ENCODE measurements at regions not wholly inside any gene's neighbourhood (a gene's known extent, or its start where the extent isn't known, plus 50 kb on each side); places are given as distances from the start of the nearest gene placed in this dataset.

DNA sequence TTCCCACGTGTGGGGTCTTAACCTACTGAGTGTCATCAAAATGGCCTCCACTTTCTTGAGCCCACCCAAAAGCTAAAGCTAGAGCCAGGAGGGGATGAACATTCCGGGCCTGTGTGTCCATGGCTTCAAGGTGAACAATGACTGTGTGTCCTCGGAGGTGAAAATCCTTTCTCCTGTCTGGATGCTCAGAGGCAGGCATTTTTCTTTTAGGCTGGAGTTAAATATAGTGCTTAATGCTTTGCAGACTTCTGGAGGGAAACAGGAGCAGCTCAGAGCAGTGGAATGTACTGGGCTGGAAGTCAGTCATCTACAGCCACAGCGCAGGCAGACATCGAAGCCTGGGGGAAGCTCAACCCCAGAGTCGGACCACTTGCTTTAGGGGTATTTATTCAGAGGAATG, 68.6 kb upstream of the TMEM45B start:
- WGBS (ENCODE audit: extremely low coverage, insufficient read length, low lambda C conversion rate) = no CpG with 5 or more reads among the region's 6 CpGs
- Mint-ChIP-seq H3K36me3 (ENCODE audit: insufficient read depth in 1 of 3, low read depth in 3 of 3) (no peaks in the 10 kb centered on the region), H3K4me1 (peaks cover 4% of the 10 kb centered on the region in 2 experiments; a peak in 3 of 4 replicates), H3K27ac (peak overlapping the region in 1 of 3 experiments; percentile 48; a peak in 1 of 7 replicates), H3K9me3 (no peaks in the 10 kb centered on the region; a peak in 1 of 5 replicates), H3K4me3 (no peak overlapping the region), H3K27me3 (ENCODE audit: low read depth) (peaks cover 33% of the 10 kb centered on the region)
- Histone ChIP-seq H2BK15ac (ENCODE audit: low read depth, low read length) (no peak overlapping the region), H4K91ac (ENCODE audit: insufficient read length, low read depth, low read length) (no peak overlapping the region), H2BK5ac (ENCODE audit: insufficient read length, low read length) (no peak overlapping the region), H3K9ac (ENCODE audit: extremely low read depth, insufficient read length, low read length) (no peak overlapping the region), H2BK120ac (ENCODE audit: low read depth, low read length, poor library complexity, severe bottlenecking) (no peak overlapping the region), H3T11ph (ENCODE audit: low read length) (no peak overlapping the region), H3K4me1 (ENCODE audit: insufficient read depth, low read length) (no peaks in the 10 kb centered on the region), H3K27ac (ENCODE audit: insufficient read length, low read depth, low read length) (no peak overlapping the region), H3K23me2 (ENCODE audit: insufficient read length, low read depth, low read length, poor library complexity, severe bottlenecking) (no peaks in the 10 kb centered on the region), H4K8ac (replicated peaks; ENCODE audit: insufficient read length, low read depth, low read length) (no peak overlapping the region), H3K56ac (ENCODE audit: insufficient read length, low read depth, low read length) (no peak overlapping the region), H2BK12ac (ENCODE audit: insufficient read length, low read depth, low read length) (no peak overlapping the region), H2AK5ac (ENCODE audit: insufficient read length, low read length) (no peak overlapping the region), H4K5ac (ENCODE audit: insufficient read length, low read depth, low read length) (no peak overlapping the region), H2BK20ac (ENCODE audit: low read depth, low read length, poor library complexity, severe bottlenecking) (no peak overlapping the region), H3K27me3 (ENCODE audit: insufficient read depth, low read length) (no peaks in the 10 kb centered on the region; the same call in 1 of the 2 replicates), H3K4ac (ENCODE audit: low read depth, low read length) (no peak overlapping the region), H3K79me1 (ENCODE audit: insufficient read depth, low read depth, low read length, poor library complexity, severe bottlenecking) (no peaks in the 10 kb centered on the region), H4K20me1 (ENCODE audit: control insufficient read depth, insufficient read depth, insufficient read length) (no peaks in the 10 kb centered on the region), H3K4me2 (ENCODE audit: insufficient read depth, insufficient read length, low read length) (no peak overlapping the region), H2AFZ (ENCODE audit: low read length) (no peak overlapping the region), H3K9me3 (ENCODE audit: control insufficient read depth, low read depth, low read length) (no peaks in the 10 kb centered on the region), H3K14ac (ENCODE audit: insufficient read depth, low read length) (no peak overlapping the region), H3K79me2 (ENCODE audit: insufficient read depth, low read length) (no peaks in the 10 kb centered on the region), H3K23ac (ENCODE audit: insufficient read length, low read depth, low read length) (no peak overlapping the region), H3K18ac (ENCODE audit: insufficient read length, low read depth, low read length) (no peak overlapping the region)
- TF ChIP-seq, protein P1, sequence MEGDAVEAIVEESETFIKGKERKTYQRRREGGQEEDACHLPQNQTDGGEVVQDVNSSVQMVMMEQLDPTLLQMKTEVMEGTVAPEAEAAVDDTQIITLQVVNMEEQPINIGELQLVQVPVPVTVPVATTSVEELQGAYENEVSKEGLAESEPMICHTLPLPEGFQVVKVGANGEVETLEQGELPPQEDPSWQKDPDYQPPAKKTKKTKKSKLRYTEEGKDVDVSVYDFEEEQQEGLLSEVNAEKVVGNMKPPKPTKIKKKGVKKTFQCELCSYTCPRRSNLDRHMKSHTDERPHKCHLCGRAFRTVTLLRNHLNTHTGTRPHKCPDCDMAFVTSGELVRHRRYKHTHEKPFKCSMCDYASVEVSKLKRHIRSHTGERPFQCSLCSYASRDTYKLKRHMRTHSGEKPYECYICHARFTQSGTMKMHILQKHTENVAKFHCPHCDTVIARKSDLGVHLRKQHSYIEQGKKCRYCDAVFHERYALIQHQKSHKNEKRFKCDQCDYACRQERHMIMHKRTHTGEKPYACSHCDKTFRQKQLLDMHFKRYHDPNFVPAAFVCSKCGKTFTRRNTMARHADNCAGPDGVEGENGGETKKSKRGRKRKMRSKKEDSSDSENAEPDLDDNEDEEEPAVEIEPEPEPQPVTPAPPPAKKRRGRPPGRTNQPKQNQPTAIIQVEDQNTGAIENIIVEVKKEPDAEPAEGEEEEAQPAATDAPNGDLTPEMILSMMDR (conservative IDR thresholded peaks at IDR 0.05) = no peak
- no peak for DNase-seq
